ENCODE measurements at regions not wholly inside any gene's neighbourhood (a gene's known extent, or its start where the extent isn't known, plus 50 kb on each side); places are given as distances from the start of the nearest gene placed in this dataset.

DNA sequence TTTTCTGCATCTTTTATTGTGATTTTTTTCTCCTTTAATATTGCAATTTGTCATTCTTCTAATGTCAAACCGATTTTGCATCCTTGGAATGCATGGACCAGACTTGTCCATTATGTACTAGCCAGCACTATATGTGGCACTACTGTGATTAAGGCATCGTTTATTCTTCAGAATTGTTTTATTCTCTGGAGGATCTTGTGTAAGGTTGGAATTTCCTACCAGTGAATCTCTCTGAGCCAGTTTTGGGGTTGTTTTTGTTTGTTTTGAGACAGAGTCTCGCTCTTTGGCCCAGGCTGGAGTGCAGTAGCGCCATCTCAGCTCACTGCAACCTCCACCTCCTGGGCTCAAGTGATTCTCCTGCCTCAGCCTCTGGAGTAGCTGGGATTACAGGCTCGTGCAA is 58.5 kb downstream of the IGLL5 start:
- no peak for TF ChIP-seq CTCF (IDR thresholded peaks at IDR 0.05; ENCODE audit: control insufficient read depth, insufficient read depth, low read depth, low read length, missing control alignments)
- no peak overlapping the region for H3K4me3 ChIP-seq (ENCODE audit: control insufficient read depth, low read depth, low read length)

GRCh38 chr22:22948651-22949571 is 61.3 kb downstream of the IGLL5 start:
- TF ChIP-seq CTCF (IDR thresholded peaks at IDR 0.05; ENCODE audit: control insufficient read depth, insufficient read depth, low read depth, low read length, missing control alignments) = no peak
- DNase-seq (ENCODE audit: low read depth) = peak; percentile 18

More for the DNA sequence above, 58.5 kb downstream of the IGLL5 start:
- no peak for DNase-seq (ENCODE audit: low read depth)

GRCh38 chr22:22949953-22950352 is 62.3 kb downstream of the IGLL5 start:
- DNase-seq (ENCODE audit: low read depth) = no peak
- H3K4me3 ChIP-seq (ENCODE audit: control insufficient read depth, low read depth, low read length) = no peak overlapping the region
- TF ChIP-seq CTCF (IDR thresholded peaks at IDR 0.05; ENCODE audit: control insufficient read depth, insufficient read depth, low read depth, low read length, missing control alignments) = no peak

More at GRCh38 chr22:22948651-22949571, 61.3 kb downstream of the IGLL5 start:
- H3K4me3 ChIP-seq (ENCODE audit: control insufficient read depth, low read depth, low read length) = no peak overlapping the region

DNA sequence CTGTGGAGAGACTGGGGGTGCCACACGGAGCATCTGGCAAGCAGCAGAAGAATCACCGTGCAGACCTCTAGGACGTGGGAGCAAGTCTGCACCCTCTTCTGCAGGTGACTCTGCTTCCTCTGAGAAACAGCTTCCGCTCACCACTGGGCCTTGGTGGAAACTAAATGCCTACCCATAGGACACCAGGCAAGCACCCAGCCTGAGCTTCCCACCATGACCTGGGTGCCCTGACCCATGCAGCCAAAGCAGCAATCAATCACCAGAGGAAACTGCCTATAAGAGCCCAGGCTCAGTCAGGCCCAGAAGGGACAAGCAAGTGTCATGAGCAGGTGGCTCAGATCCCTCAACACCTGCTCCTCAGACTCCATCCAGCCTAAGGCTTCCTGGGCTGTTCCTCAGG is 63.4 kb downstream of the IGLL5 start:
- no peak for TF ChIP-seq CTCF (IDR thresholded peaks at IDR 0.05; ENCODE audit: control insufficient read depth, insufficient read depth, low read depth, low read length, missing control alignments)
- DNase-seq (ENCODE audit: low read depth) = no peak
- H3K4me3 ChIP-seq (ENCODE audit: control insufficient read depth, low read depth, low read length) = no peak overlapping the region

- no peak for TF ChIP-seq CTCF (IDR thresholded peaks at IDR 0.05; ENCODE audit: control insufficient read depth, insufficient read depth, low read depth, low read length, missing control alignments)
- no peak for DNase-seq (ENCODE audit: low read depth)
- H3K4me3 ChIP-seq (ENCODE audit: control insufficient read depth, low read depth, low read length) = no peak overlapping the region
Measured at GRCh38 chr22:22952531-22953280, 65.1 kb downstream of the IGLL5 start.

DNA sequence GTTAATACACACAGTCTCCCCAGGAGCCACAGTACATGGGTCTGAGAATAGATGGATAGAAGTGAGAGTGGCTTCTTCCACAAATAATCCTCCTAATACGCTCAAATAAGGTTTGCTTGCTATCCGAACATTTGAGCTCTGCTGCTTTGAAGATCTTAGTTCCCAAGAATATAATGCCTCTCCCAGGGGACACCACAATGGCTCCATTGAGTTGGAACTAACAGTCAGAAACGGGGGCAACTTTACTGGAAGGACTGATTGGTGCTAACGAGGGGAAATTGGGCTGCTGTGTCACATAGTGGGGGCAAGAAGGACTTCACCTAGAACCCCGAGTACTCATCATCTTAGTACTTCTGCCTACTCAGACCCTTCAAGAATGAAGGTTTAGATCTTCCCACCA is 66.2 kb downstream of the IGLL5 start:
- no peak for DNase-seq (ENCODE audit: low read depth)
- no peak overlapping the region for H3K4me3 ChIP-seq (ENCODE audit: control insufficient read depth, low read depth, low read length)
- TF ChIP-seq CTCF (IDR thresholded peaks at IDR 0.05; ENCODE audit: control insufficient read depth, insufficient read depth, low read depth, low read length, missing control alignments) = no peak

Data from AG09309 (cell line).